NB4 (cell line): ENCODE measurements at regions not wholly inside any gene's neighbourhood (a gene's known extent, or its start where the extent isn't known, plus 50 kb on each side); places are given as distances from the start of the nearest gene placed in this dataset.

ENCODE experiments used
- DNase-seq: peaks from one replicate; pipeline ENCODE4 v3.0.0; 2010; ENCODE audit warnings: low read depth
- H3K4me3 ChIP-seq: one replicate; pipeline ENCODE4 v1.5.1; 2011; ENCODE audit warnings: mild to moderate bottlenecking, low read depth, low read length, moderate library complexity
- MYC ChIP-seq: IDR thresholded peaks from 2 replicates; pipeline ENCODE4 v1.6.1; 2011; ENCODE audit warnings: low read depth, low read length
- POLR2A ChIP-seq: IDR thresholded peaks from 2 replicates; pipeline ENCODE4 v1.6.1; 2011; ENCODE audit warnings: mild to moderate bottlenecking; ENCODE audit not compliant: insufficient read length; ENCODE audit errors: extremely low read depth
- TF ChIP-seq, protein P1 (sequence below): IDR thresholded peaks from 2 replicates; pipeline ENCODE4 v1.6.1; 2011; ENCODE audit warnings: low read depth, low read length
- TF ChIP-seq, protein P2 (sequence below): IDR thresholded peaks from one replicate; pipeline ENCODE4 v1.5.1; 2012; ENCODE audit warnings: low read depth, low read length

DNA sequence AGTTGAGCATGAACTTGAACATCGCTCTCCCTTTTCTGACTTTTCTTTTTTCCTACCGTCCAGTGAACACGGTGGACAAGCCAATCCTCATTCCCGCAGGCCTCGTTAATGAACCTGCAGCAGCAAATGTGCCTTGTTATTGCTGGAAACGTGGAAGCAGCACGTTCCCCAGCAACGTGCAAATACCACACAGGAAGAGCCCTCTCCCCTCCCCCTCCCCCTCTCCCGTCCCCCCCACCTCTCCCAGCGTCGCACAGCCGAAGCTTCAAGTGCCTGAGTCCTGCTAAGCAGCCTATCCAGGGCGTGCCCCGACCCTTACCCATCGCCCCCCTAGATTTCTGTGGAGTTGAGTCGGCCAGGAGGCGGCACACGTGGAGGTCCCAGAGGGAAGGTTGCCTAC, 219.9 kb downstream of the BCOR start:
- DNase-seq: no peak
- no peak overlapping the region for H3K4me3 ChIP-seq
- TF ChIP-seq, protein P1, sequence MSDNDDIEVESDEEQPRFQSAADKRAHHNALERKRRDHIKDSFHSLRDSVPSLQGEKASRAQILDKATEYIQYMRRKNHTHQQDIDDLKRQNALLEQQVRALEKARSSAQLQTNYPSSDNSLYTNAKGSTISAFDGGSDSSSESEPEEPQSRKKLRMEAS: no peak

DNA sequence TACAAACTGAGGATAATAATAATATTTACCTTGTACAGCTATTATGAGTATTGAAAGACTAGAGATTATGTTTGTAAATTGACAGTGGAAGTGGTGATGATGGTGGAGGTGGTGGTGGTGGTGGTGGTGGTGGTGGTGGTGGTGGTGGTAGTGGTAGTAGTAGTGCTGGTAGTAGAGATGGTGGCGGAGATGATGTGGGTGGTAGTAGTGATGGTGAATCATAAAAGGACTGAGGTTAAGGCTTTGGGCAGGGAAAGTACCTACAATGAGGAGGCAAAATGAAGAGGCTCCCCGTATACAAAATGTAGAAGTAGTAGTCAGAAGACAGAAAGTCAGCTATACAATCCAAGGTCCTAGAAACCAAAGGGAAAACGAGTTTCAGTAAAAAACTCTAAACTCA, 214.1 kb downstream of the BCOR start:
- no peak for DNase-seq
- H3K4me3 ChIP-seq: no peak overlapping the region
- TF ChIP-seq POLR2A: no peak
- TF ChIP-seq MYC: no peak

DNA sequence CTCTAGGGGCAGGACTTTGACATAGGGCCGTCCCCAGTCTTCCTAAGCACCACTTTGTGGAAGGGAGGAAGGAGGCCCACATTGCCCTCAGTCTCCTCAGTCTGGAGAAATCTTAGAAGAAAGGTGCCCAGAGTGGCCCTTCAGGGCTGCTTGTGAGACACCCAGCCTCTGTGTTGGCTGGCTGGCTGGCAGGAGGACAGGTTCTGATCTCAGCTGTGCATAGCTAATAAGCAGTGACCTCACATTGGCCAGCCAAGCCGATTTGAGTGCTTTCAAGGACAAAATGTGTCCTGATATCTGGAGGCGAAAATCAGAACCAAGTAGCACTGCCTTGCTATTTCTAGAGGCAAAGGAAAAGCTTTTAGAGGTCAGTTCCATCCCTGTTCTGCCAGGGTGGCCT, 211.5 kb downstream of the BCOR start:
- H3K4me3 ChIP-seq: no peak overlapping the region
- TF ChIP-seq MYC: no peak
- TF ChIP-seq, protein P2, sequence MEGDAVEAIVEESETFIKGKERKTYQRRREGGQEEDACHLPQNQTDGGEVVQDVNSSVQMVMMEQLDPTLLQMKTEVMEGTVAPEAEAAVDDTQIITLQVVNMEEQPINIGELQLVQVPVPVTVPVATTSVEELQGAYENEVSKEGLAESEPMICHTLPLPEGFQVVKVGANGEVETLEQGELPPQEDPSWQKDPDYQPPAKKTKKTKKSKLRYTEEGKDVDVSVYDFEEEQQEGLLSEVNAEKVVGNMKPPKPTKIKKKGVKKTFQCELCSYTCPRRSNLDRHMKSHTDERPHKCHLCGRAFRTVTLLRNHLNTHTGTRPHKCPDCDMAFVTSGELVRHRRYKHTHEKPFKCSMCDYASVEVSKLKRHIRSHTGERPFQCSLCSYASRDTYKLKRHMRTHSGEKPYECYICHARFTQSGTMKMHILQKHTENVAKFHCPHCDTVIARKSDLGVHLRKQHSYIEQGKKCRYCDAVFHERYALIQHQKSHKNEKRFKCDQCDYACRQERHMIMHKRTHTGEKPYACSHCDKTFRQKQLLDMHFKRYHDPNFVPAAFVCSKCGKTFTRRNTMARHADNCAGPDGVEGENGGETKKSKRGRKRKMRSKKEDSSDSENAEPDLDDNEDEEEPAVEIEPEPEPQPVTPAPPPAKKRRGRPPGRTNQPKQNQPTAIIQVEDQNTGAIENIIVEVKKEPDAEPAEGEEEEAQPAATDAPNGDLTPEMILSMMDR: no peak
- no peak for TF ChIP-seq POLR2A
- TF ChIP-seq, protein P1: no peak
- DNase-seq: no peak

DNA sequence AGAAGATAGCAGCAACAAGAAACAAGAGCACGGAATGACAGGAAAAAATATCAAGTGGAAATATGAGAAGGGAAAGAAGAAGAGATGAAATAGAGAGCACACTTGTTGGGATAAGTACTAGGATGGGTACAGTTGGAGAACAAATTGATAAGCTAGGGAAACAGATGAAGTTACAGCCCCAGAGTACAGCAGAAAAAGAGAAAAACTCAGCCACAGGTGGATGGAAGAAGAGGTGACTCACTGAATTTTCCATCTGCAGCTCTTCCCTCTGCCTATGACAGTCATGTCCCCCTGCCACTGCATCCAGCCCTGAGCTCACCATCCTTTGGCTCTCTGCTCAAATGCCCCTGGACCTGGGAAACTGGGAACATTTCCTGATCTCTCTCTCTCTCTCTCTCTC, 209.0 kb downstream of the BCOR start:
- no peak for DNase-seq
- TF ChIP-seq MYC (no peak), POLR2A (no peak)
- TF ChIP-seq, protein P2: no peak
- TF ChIP-seq, protein P1: no peak
- no peak overlapping the region for H3K4me3 ChIP-seq

DNA sequence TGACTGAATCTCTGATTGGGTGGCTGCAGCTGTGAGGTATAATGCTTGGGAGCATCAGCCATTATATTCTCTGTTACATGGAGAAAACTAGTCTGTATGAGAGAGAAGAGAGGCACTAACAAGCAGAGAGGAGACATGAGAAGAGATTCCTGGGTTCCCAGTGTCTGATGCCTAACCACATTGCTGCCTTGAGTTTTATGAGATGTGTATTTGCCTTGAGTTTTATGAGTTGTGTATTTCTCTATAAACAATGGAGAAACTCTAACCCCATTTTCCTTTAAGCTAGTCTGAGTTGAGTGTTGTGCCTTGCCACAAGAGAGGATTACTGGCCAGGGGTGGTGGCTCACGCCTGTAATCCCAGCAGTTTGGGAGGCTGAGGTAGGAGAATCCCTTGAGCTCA, 208.1 kb downstream of the BCOR start:
- TF ChIP-seq MYC (no peak), POLR2A (no peak)
- TF ChIP-seq, protein P1: no peak
- TF ChIP-seq, protein P2: no peak
- DNase-seq: no peak
- no peak overlapping the region for H3K4me3 ChIP-seq

DNA sequence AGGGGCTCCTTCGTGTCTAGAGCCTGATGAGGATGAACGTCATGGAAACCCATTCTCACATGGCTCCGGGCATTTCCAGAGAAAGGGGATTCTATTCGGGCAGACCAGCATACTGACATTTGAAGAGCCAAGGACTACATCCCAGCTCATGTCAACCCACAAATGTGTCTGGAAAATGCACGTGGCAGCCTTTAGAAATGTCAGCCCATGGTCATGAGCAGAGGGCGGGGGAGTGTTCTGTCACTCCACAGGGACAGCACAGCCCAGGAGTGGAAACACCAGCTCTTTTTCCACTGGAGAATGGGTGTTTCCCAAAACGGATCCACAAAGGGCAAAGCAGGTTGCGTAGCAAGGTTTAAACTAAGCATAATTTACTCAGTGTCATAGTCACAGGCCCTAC, 207.0 kb downstream of the BCOR start:
- TF ChIP-seq, protein P2: no peak
- no peak for TF ChIP-seq MYC
- no peak for DNase-seq
- no peak overlapping the region for H3K4me3 ChIP-seq

DNA sequence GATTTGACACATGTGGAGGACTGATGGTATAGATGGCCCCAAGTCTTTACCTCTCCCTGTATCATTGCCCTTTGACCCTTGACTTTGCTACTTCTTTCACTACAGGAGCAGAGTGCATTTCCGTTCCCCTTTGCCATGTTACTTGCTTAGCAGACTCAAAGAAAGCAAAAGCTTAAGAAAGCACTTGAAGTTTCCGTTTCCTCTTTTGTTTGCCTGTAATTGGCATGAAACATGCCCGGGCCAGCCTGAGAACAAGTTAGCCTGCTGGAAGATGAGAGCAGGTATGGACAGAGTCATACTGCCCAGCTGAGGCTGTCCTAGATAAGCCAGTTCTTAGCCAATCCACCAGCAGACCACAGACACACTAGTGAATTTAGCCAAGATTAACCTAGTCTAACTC, 206.0 kb downstream of the BCOR start:
- H3K4me3 ChIP-seq: no peak overlapping the region
- TF ChIP-seq MYC (no peak), POLR2A (no peak)
- TF ChIP-seq, protein P2: no peak
- TF ChIP-seq, protein P1: no peak
- DNase-seq: peak; percentile 9
